ENCODE measurements at regions not wholly inside any gene's neighbourhood (a gene's known extent, or its start where the extent isn't known, plus 50 kb on each side); places are given as distances from the start of the nearest gene placed in this dataset.

DNA sequence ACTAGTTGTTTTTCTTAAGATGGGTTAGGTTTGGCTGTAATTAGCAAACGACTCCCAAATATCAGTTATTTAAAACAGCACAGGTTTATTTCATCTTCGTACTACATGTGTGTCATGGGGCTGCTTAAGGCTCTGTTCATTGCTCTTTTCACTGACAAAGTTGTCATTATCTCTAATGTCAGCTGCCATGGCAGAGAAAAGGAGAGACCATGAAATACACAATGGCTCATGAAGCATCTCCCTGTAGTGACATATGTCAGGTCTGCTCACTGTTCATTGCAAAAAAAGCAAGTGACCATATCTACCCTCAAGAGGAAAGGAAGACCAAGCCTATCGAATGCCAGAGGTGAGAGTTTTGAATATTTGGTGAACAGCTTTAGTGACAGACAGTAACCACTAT lies 52.2 kb upstream of the PCDH7 start:
- TF ChIP-seq, protein P1, sequence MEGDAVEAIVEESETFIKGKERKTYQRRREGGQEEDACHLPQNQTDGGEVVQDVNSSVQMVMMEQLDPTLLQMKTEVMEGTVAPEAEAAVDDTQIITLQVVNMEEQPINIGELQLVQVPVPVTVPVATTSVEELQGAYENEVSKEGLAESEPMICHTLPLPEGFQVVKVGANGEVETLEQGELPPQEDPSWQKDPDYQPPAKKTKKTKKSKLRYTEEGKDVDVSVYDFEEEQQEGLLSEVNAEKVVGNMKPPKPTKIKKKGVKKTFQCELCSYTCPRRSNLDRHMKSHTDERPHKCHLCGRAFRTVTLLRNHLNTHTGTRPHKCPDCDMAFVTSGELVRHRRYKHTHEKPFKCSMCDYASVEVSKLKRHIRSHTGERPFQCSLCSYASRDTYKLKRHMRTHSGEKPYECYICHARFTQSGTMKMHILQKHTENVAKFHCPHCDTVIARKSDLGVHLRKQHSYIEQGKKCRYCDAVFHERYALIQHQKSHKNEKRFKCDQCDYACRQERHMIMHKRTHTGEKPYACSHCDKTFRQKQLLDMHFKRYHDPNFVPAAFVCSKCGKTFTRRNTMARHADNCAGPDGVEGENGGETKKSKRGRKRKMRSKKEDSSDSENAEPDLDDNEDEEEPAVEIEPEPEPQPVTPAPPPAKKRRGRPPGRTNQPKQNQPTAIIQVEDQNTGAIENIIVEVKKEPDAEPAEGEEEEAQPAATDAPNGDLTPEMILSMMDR (conservative IDR thresholded peaks at IDR 0.05; ENCODE audit: low read length), result no peak
- TF ChIP-seq EZH2phosphoT487 (IDR thresholded peaks at IDR 0.05; ENCODE audit: borderline replicate concordance, low read depth, low read length), result no peak
